Transverse colon (tissue), 4 donors: ENCODE measurements at regions not wholly inside any gene's neighbourhood (a gene's known extent, or its start where the extent isn't known, plus 50 kb on each side); places are given as distances from the start of the nearest gene placed in this dataset.
A peak's percentile ranks its signal among the peaks of the same experiment; 100 is the strongest.

Source experiments
- DNase-seq: peaks from one replicate; pipeline ENCODE4 v3.0.0-alpha.2; 2019
- H3K27ac ChIP-seq, 4 donors: fragments of 200-600 bp; sonication (generic); 2 replicates each; pipeline ENCODE4 v1.5.1; 2016 to 2018; ENCODE audit warnings: inconsistent platforms in 4 of 4
- H3K27me3 ChIP-seq: fragments of 200-600 bp; sonication (generic); 2 replicates; pipeline ENCODE4 v1.5.1; 2017; ENCODE audit warnings: inconsistent platforms
- H3K36me3 ChIP-seq, 4 donors: fragments of 200-600 bp; sonication (generic); 2 replicates each; pipeline ENCODE4 v1.5.1; 2017 to 2019; ENCODE audit warnings: inconsistent platforms in 4 of 4
- H3K4me1 ChIP-seq, 4 donors: fragments of 200-600 bp; sonication (generic); 2 replicates each; pipeline ENCODE4 v1.5.1; 2017 to 2020; ENCODE audit warnings: inconsistent platforms in 4 of 4
- H3K4me3 ChIP-seq, 4 donors: fragments of 200-600 bp; sonication (generic); 1 replicate in 1 of 4; 2 replicates in 3 of 4; pipeline versions ENCODE4 v1.5.1 to v1.6.1; 2017 to 2019; ENCODE audit warnings: inconsistent platforms in 4 of 4
- H3K9me3 ChIP-seq, 2 donors: fragments of 200-600 bp; sonication (generic); 2 replicates each; pipeline ENCODE4 v1.5.1; 2017 to 2019; ENCODE audit warnings: inconsistent platforms in 2 of 2
- CTCF ChIP-seq, 5 experiments: fragments of 200-600 bp in 3 of 5; fragments of 450-650 bp in 2 of 5; sonication (generic) in 3 of 5; IDR thresholded peaks; 1 replicate in 2 of 5; 2 replicates in 3 of 5; pipeline ENCODE4 v1.5.1; 2016 to 2017; ENCODE audit warnings: antibody characterized with exemption in 5 of 5, inconsistent platforms in 3 of 5, mild to moderate bottlenecking in 2 of 5, moderate library complexity in 1 of 5
- EP300 ChIP-seq: sonication (generic); formaldehyde crosslinking; IDR thresholded peaks from one replicate; pipeline ENCODE4 v1.6.1; 2017; ENCODE audit warnings: antibody characterized with exemption, low read depth
- POLR2A ChIP-seq: fragments of 450-650 bp; IDR thresholded peaks from one replicate; pipeline ENCODE4 v1.6.1; 2016; ENCODE audit warnings: antibody characterized with exemption, mild to moderate bottlenecking, moderate library complexity
- POLR2AphosphoS5 ChIP-seq, 3 donors: sonication (generic); formaldehyde crosslinking; IDR thresholded peaks; one replicate each; pipeline ENCODE4 v1.6.1; 2016; ENCODE audit warnings: antibody characterized with exemption in 3 of 3
- WGBS, 2 donors: methylation state at CpG; one replicate each; pipeline ENCODE4 v1.1.5; 2018; ENCODE audit warnings: low coverage in 1 of 2; 5-methylcytosine and 5-hydroxymethylcytosine counted together
- in situ Hi-C, 4 donors: fragments of 200-750 bp; cut with MboI; loops; one replicate each; pipeline versions ENCODE4 v1.15.0 to v1.15.1; 2017; ENCODE audit warnings: low sequenced_read_pairs in 3 of 4, low pct_ligation_motif_present in 1 of 4, low pct_unique_long_range_greater_than_20kb in 1 of 4
- intact Hi-C: fragments of 100-400 bp; cut with DNase I; formaldehyde crosslinking; loops from one replicate; pipeline ENCODE4 v1.15.1; 2023; ENCODE audit warnings: low total_unique reads

GRCh38 chr3:177589041-177589650 is 391.9 kb upstream of the TBL1XR1 start:
- Histone ChIP-seq H3K9me3 (no peaks in the 10 kb centered on the region), H3K27ac (no peak overlapping the region), H3K4me3 (no peak overlapping the region), H3K27me3 (no peaks in the 10 kb centered on the region), H3K4me1 (peaks cover 0 to 12% (median 5%) of the 10 kb centered on the region in 4 donors), H3K36me3 (no peaks in the 10 kb centered on the region)
- intact Hi-C loops (no loop called here), in situ Hi-C loops (no loop called here)
- no peak for TF ChIP-seq EP300
- TF ChIP-seq POLR2AphosphoS5 (IDR thresholded peaks at IDR 0.05) = no peak
- no peak for TF ChIP-seq POLR2A
- no peak for TF ChIP-seq CTCF (IDR thresholded peaks at IDR 0.05)
- no peak for DNase-seq
- WGBS, 2 donors = 93 to 100% methylated on average over 1 to 3 of the region's 3 CpGs

- Histone ChIP-seq H3K36me3 (no peaks in the 10 kb centered on the region), H3K27ac (no peak overlapping the region), H3K4me3 (no peak overlapping the region), H3K4me1 (peaks cover 0 to 12% (median 5%) of the 10 kb centered on the region in 4 donors), H3K9me3 (no peaks in the 10 kb centered on the region), H3K27me3 (no peaks in the 10 kb centered on the region)
- no peak for TF ChIP-seq CTCF (IDR thresholded peaks at IDR 0.05)
- no peak for TF ChIP-seq POLR2A
- no peak for TF ChIP-seq EP300
- TF ChIP-seq POLR2AphosphoS5 (IDR thresholded peaks at IDR 0.05) = no peak
- intact Hi-C loops (loop anchor here (10.0 kb wide), 1 partner anchor 125 kb away; no protein-coding TSS in a partner anchor), in situ Hi-C loops (loop anchor here in 1 of 4 donors (10.0 kb wide), 1 partner anchor 395 kb away; the partner anchor contains the start of gene TBL1XR1)
- DNase-seq = no peak
- WGBS, 2 donors = 79% methylated on average over 4 of the region's 4 CpGs; no CpG with 5 or more reads in 1 of the 2 donors
Observed at GRCh38 chr3:177589911-177590381, 392.7 kb upstream of the TBL1XR1 start.

GRCh38 chr3:177590826-177591225 is 393.5 kb upstream of the TBL1XR1 start:
- H3K27ac ChIP-seq = peak overlapping the region in 2 of 4 donors; percentile 24 to 29
- TF ChIP-seq EP300 = no peak
- no peak for TF ChIP-seq CTCF (IDR thresholded peaks at IDR 0.05)
- no peak for TF ChIP-seq POLR2A
- no peak for TF ChIP-seq POLR2AphosphoS5 (IDR thresholded peaks at IDR 0.05)
- H3K4me1 ChIP-seq = peaks cover 0 to 13% (median 5%) of the 10 kb centered on the region in 4 donors
- intact Hi-C loops = loop anchor here (10.0 kb wide), 1 partner anchor 126 kb away; no protein-coding TSS in a partner anchor
- no peak overlapping the region for H3K4me3 ChIP-seq
- H3K9me3 ChIP-seq = no peaks in the 10 kb centered on the region
- no peaks in the 10 kb centered on the region for H3K27me3 ChIP-seq
- no peak for DNase-seq
- in situ Hi-C loops = loop anchor here in 1 of 4 donors (10.0 kb wide), 1 partner anchor 396 kb away; the partner anchor contains the start of gene TBL1XR1
- 54 to 60% methylated on average over 1 of the region's 1 CpG for WGBS, 2 donors
- no peaks in the 10 kb centered on the region for H3K36me3 ChIP-seq

- no peak for TF ChIP-seq POLR2A
- no peak for TF ChIP-seq EP300
- TF ChIP-seq POLR2AphosphoS5 (IDR thresholded peaks at IDR 0.05) = no peak
- no peak for TF ChIP-seq CTCF (IDR thresholded peaks at IDR 0.05)
- peak overlapping the region in 3 of 4 donors; percentile 24 to 41 (median 29) for H3K27ac ChIP-seq
- H3K4me3 ChIP-seq = no peak overlapping the region
- no peaks in the 10 kb centered on the region for H3K9me3 ChIP-seq
- H3K4me1 ChIP-seq = peaks cover 0 to 19% (median 8%) of the 10 kb centered on the region in 4 donors
- 79% methylated on average over 4 of the region's 4 CpGs; no CpG with 5 or more reads in 1 of the 2 donors for WGBS, 2 donors
- in situ Hi-C loops = loop anchor here in 1 of 4 donors (10.0 kb wide), 1 partner anchor 397 kb away; the partner anchor contains the start of gene TBL1XR1
- H3K27me3 ChIP-seq = no peaks in the 10 kb centered on the region
- intact Hi-C loops = loop anchor here (10.0 kb wide), 1 partner anchor 127 kb away; no protein-coding TSS in a partner anchor
- DNase-seq = peak; percentile 19
- no peaks in the 10 kb centered on the region for H3K36me3 ChIP-seq
Observed at GRCh38 chr3:177591379-177591778, 394.1 kb upstream of the TBL1XR1 start.
